ENCODE measurements at regions not wholly inside any gene's neighbourhood (a gene's known extent, or its start where the extent isn't known, plus 50 kb on each side); places are given as distances from the start of the nearest gene placed in this dataset.
A peak's percentile ranks its signal among the peaks of the same experiment; 100 is the strongest.

- H3K27me3 ChIP-seq (ENCODE audit: control insufficient read depth in 4 of 4, insufficient read depth in 4 of 4, low read length in 3 of 4) = no peaks in the 10 kb centered on the region
- 62% methylated on average over 3 of the region's 3 CpGs for WGBS
- no peak for DNase-seq (ENCODE audit: low spot score)
- H3K9ac ChIP-seq (ENCODE audit: low read depth in 1 of 2, low read length in 2 of 2) = no peak overlapping the region
- H3K36me3 ChIP-seq (ENCODE audit: control insufficient read depth in 4 of 4, insufficient read depth in 3 of 4, low read depth in 1 of 4, low read length in 3 of 4) = no peaks in the 10 kb centered on the region
- TF ChIP-seq REST (IDR thresholded peaks at IDR 0.05) (no peak), GABPA (IDR thresholded peaks at IDR 0.05 in 1 of 2, conservative IDR thresholded peaks at IDR 0.05 in 1 of 2) (no peak), HNF4A (conservative IDR thresholded peaks at IDR 0.05) (no peak), NR2F2 (IDR thresholded peaks at IDR 0.05) (peak; percentile 40), JUND (IDR thresholded peaks at IDR 0.05) (no peak), FOXA2 (IDR thresholded peaks at IDR 0.05) (no peak), FOXA1 (IDR thresholded peaks at IDR 0.05) (no peak), CTCF (IDR thresholded peaks at IDR 0.05; ENCODE audit: low read depth, low read length, missing input control) (no peak), RAD21 (IDR thresholded peaks at IDR 0.05) (peak in 1 of 2 donors; percentile 25), RXRA (IDR thresholded peaks at IDR 0.05) (peak in 1 of 2 donors; percentile 13), SP1 (IDR thresholded peaks at IDR 0.05) (no peak), MAX (IDR thresholded peaks at IDR 0.05) (no peak), EGR1 (IDR thresholded peaks at IDR 0.05; ENCODE audit: low read depth in 2 of 2) (no peak), YY1 (IDR thresholded peaks at IDR 0.05) (no peak), TAF1 (conservative IDR thresholded peaks at IDR 0.05) (no peak), HNF4G (IDR thresholded peaks at IDR 0.05) (no peak)
- TF ChIP-seq, protein P1, sequence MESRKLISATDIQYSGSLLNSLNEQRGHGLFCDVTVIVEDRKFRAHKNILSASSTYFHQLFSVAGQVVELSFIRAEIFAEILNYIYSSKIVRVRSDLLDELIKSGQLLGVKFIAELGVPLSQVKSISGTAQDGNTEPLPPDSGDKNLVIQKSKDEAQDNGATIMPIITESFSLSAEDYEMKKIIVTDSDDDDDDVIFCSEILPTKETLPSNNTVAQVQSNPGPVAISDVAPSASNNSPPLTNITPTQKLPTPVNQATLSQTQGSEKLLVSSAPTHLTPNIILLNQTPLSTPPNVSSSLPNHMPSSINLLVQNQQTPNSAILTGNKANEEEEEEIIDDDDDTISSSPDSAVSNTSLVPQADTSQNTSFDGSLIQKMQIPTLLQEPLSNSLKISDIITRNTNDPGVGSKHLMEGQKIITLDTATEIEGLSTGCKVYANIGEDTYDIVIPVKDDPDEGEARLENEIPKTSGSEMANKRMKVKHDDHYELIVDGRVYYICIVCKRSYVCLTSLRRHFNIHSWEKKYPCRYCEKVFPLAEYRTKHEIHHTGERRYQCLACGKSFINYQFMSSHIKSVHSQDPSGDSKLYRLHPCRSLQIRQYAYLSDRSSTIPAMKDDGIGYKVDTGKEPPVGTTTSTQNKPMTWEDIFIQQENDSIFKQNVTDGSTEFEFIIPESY (IDR thresholded peaks at IDR 0.05) = no peak
- TF ChIP-seq, protein P2, sequence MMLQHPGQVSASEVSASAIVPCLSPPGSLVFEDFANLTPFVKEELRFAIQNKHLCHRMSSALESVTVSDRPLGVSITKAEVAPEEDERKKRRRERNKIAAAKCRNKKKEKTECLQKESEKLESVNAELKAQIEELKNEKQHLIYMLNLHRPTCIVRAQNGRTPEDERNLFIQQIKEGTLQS (IDR thresholded peaks at IDR 0.05) = no peak
- H3K4me3 ChIP-seq (ENCODE audit: low read depth in 1 of 3, low read length in 3 of 3) = no peak overlapping the region
- H3K9me3 ChIP-seq (ENCODE audit: control insufficient read depth in 4 of 4, low read length in 3 of 4) = no peaks in the 10 kb centered on the region
- H3K27ac ChIP-seq (ENCODE audit: low read depth in 1 of 2, low read length in 2 of 2) = no peak overlapping the region
- no peaks in the 10 kb centered on the region for H3K4me1 ChIP-seq (ENCODE audit: control insufficient read depth in 4 of 4, insufficient read depth in 4 of 4, low read length in 3 of 4)
Measured at GRCh38 chr12:42918443-42918842, 328.9 kb upstream of the PRICKLE1 start.

All from liver (tissue), 8 donors.